ENCODE measurements at regions not wholly inside any gene's neighbourhood (a gene's known extent, or its start where the extent isn't known, plus 50 kb on each side); places are given as distances from the start of the nearest gene placed in this dataset.
A peak's percentile ranks its signal among the peaks of the same experiment; 100 is the strongest.
"Not testable (repeated sequence)": the region's sequence is repeated elsewhere in the genome, so short reads cannot be mapped to it uniquely, and the experiment has no call there.

- Histone ChIP-seq H3K23ac (ENCODE audit: low read length) (no peak overlapping the region), H3K9ac (ENCODE audit: low read length) (no peak overlapping the region)
These were observed 51.0 kb downstream of the OR2B6 start for GRCh38 chr6:28008053-28008452.

DNA sequence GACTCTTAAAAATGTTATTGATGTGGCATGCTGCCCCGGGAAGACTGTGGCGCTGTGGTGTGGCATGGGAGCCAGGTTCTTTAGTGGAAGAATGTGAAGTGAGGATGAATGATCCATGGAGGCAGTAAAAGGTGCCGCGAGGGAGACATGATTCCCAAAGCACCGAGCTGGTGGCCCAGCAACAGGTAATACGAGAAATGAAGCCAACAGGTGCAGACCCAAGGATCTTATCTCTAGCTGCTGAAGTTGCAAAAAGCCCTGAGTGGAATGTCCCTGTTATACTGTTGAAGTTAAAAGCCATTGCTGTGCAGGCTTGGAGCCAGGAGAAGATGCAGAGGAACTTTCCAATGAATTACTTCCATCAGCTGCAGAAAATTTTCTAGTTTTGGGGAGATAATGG, 53.5 kb downstream of the OR2B6 start:
- peak; percentile 28 to 65 for DNase-seq
- H4K12ac ChIP-seq (ENCODE audit: low read depth, low read length) = no peak overlapping the region

More at GRCh38 chr6:28008053-28008452, 51.0 kb downstream of the OR2B6 start:
- Histone ChIP-seq H3K9me3 (ENCODE audit: insufficient read depth, low read depth, low read length) (peaks cover 1% of the 10 kb centered on the region), H2BK12ac (ENCODE audit: low read length) (no peak overlapping the region), H3K79me2 (ENCODE audit: control insufficient read depth, insufficient read depth, low read length, poor library complexity) (no peaks in the 10 kb centered on the region), H2BK5ac (ENCODE audit: low read depth, low read length, poor library complexity) (no peak overlapping the region), H3K4ac (ENCODE audit: low read depth, low read length) (no peak overlapping the region), H2AK5ac (ENCODE audit: low read length) (no peak overlapping the region), H4K8ac (ENCODE audit: low read depth, low read length) (no peak overlapping the region), H3K4me2 (ENCODE audit: low read length) (no peak overlapping the region), H3K18ac (ENCODE audit: low read length) (no peak overlapping the region), H3K36me3 (ENCODE audit: control insufficient read depth in 1 of 2, insufficient read depth in 2 of 2, low read length in 2 of 2) (no peaks in the 10 kb centered on the region), H4K12ac (ENCODE audit: low read depth, low read length) (no peak overlapping the region), H2BK120ac (ENCODE audit: insufficient read depth, low read length, poor library complexity) (no peak overlapping the region), H3K4me1 (ENCODE audit: control insufficient read depth in 1 of 2, insufficient read depth in 2 of 2, low read length in 2 of 2) (no peaks in the 10 kb centered on the region), H3K27me3 (ENCODE audit: insufficient read depth, low read length) (no peaks in the 10 kb centered on the region), H4K91ac (ENCODE audit: low read depth, low read length) (no peak overlapping the region), H3K14ac (ENCODE audit: low read length) (no peak overlapping the region), H3K4me3 (ENCODE audit: low read depth, low read length) (no peak overlapping the region), H3K79me1 (ENCODE audit: low read length) (no peaks in the 10 kb centered on the region), H2AFZ (ENCODE audit: insufficient read depth, low read length, poor library complexity) (no peak overlapping the region), H3K27ac (ENCODE audit: low read depth, low read length) (no peak overlapping the region)
- no CpG with 5 or more reads among the region's 2 CpGs for WGBS (ENCODE audit: extremely low coverage, insufficient coverage, insufficient read length)
- DNase-seq = no peak

DNA sequence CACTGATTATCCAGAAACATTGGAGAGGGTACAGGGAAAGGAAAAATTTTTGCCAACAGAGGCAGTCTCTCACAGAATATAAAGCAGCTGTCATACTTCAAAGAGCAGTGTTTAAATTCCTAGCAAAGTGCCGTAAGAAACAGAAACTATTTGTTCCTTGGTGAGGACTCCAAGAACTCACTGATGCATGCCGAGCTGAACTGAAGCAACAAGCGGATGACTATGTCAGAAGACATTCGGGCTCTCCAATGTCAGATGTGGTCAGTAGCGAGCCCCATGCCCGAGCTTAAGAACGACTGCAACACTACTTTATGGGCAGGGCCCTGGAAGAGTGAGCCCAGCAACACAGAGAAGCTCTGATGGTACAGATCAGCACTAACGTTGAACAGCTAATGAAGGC, 54.7 kb downstream of the OR2B6 start:
- H3K27me3 ChIP-seq (ENCODE audit: insufficient read depth, low read length) = no peaks in the 10 kb centered on the region
- H2BK12ac ChIP-seq (ENCODE audit: low read length) = no peak overlapping the region
- H3K27ac ChIP-seq (ENCODE audit: low read depth, low read length) = no peak overlapping the region
- H3K4ac ChIP-seq (ENCODE audit: low read depth, low read length) = no peak overlapping the region
- no peak overlapping the region for H4K91ac ChIP-seq (ENCODE audit: low read depth, low read length)
- no peak overlapping the region for H2AK5ac ChIP-seq (ENCODE audit: low read length)
- no peaks in the 10 kb centered on the region for H3K79me1 ChIP-seq (ENCODE audit: low read length)
- H3K36me3 ChIP-seq (ENCODE audit: control insufficient read depth in 1 of 2, insufficient read depth in 2 of 2, low read length in 2 of 2) = no peaks in the 10 kb centered on the region
- DNase-seq = peak; percentile 61 to 81
- no peak overlapping the region for H3K18ac ChIP-seq (ENCODE audit: low read length)
- no peak overlapping the region for H2BK120ac ChIP-seq (ENCODE audit: insufficient read depth, low read length, poor library complexity)
- H3K79me2 ChIP-seq (ENCODE audit: control insufficient read depth, insufficient read depth, low read length, poor library complexity) = no peaks in the 10 kb centered on the region
- no peak overlapping the region for H3K9ac ChIP-seq (ENCODE audit: low read length)
- no peak overlapping the region for H4K12ac ChIP-seq (ENCODE audit: low read depth, low read length)
- no CpG with 5 or more reads among the region's 8 CpGs for WGBS (ENCODE audit: extremely low coverage, insufficient coverage, insufficient read length)
- H2BK5ac ChIP-seq (ENCODE audit: low read depth, low read length, poor library complexity) = no peak overlapping the region
- no peak overlapping the region for H2AFZ ChIP-seq (ENCODE audit: insufficient read depth, low read length, poor library complexity)
- H3K23ac ChIP-seq (ENCODE audit: low read length) = no peak overlapping the region
- H4K8ac ChIP-seq (ENCODE audit: low read depth, low read length) = no peak overlapping the region
- no peak overlapping the region for H3K4me2 ChIP-seq (ENCODE audit: low read length)
- H3K4me3 ChIP-seq (ENCODE audit: low read depth, low read length) = no peak overlapping the region
- no peak overlapping the region for H3K14ac ChIP-seq (ENCODE audit: low read length)
- peaks cover 1% of the 10 kb centered on the region for H3K9me3 ChIP-seq (ENCODE audit: insufficient read depth, low read depth, low read length)
- no peaks in the 10 kb centered on the region for H3K4me1 ChIP-seq (ENCODE audit: control insufficient read depth in 1 of 2, insufficient read depth in 2 of 2, low read length in 2 of 2)

More for the DNA sequence above, 53.5 kb downstream of the OR2B6 start:
- Histone ChIP-seq H3K79me2 (ENCODE audit: control insufficient read depth, insufficient read depth, low read length, poor library complexity) (no peaks in the 10 kb centered on the region), H2AK5ac (ENCODE audit: low read length) (no peak overlapping the region), H3K4ac (ENCODE audit: low read depth, low read length) (no peak overlapping the region), H2BK5ac (ENCODE audit: low read depth, low read length, poor library complexity) (no peak overlapping the region), H3K14ac (ENCODE audit: low read length) (no peak overlapping the region), H3K27me3 (ENCODE audit: insufficient read depth, low read length) (no peaks in the 10 kb centered on the region), H3K79me1 (ENCODE audit: low read length) (no peaks in the 10 kb centered on the region), H3K9me3 (ENCODE audit: insufficient read depth, low read depth, low read length) (peaks cover 1% of the 10 kb centered on the region), H2AFZ (ENCODE audit: insufficient read depth, low read length, poor library complexity) (no peak overlapping the region), H4K8ac (ENCODE audit: low read depth, low read length) (no peak overlapping the region), H3K36me3 (ENCODE audit: control insufficient read depth in 1 of 2, insufficient read depth in 2 of 2, low read length in 2 of 2) (no peaks in the 10 kb centered on the region), H3K27ac (ENCODE audit: low read depth, low read length) (no peak overlapping the region), H3K4me1 (ENCODE audit: control insufficient read depth in 1 of 2, insufficient read depth in 2 of 2, low read length in 2 of 2) (no peaks in the 10 kb centered on the region), H2BK12ac (ENCODE audit: low read length) (no peak overlapping the region), H3K23ac (ENCODE audit: low read length) (no peak overlapping the region), H3K9ac (ENCODE audit: low read length) (no peak overlapping the region), H3K18ac (ENCODE audit: low read length) (no peak overlapping the region), H3K4me2 (ENCODE audit: low read length) (no peak overlapping the region), H4K91ac (ENCODE audit: low read depth, low read length) (no peak overlapping the region), H3K4me3 (ENCODE audit: low read depth, low read length) (no peak overlapping the region), H2BK120ac (ENCODE audit: insufficient read depth, low read length, poor library complexity) (no peak overlapping the region)
- no CpG with 5 or more reads among the region's 6 CpGs for WGBS (ENCODE audit: extremely low coverage, insufficient coverage, insufficient read length)

- H2BK5ac ChIP-seq (ENCODE audit: low read depth, low read length, poor library complexity); H3K79me1 ChIP-seq (ENCODE audit: low read length); H3K9me3 ChIP-seq (ENCODE audit: insufficient read depth, low read depth, low read length); H2BK120ac ChIP-seq (ENCODE audit: insufficient read depth, low read length, poor library complexity); H3K23ac ChIP-seq (ENCODE audit: low read length); H2AFZ ChIP-seq (ENCODE audit: insufficient read depth, low read length, poor library complexity); H3K4me3 ChIP-seq (ENCODE audit: low read depth, low read length); H3K4me1 ChIP-seq (ENCODE audit: control insufficient read depth in 1 of 2, insufficient read depth in 2 of 2, low read length in 2 of 2); H2AK5ac ChIP-seq (ENCODE audit: low read length); H3K18ac ChIP-seq (ENCODE audit: low read length); H3K4me2 ChIP-seq (ENCODE audit: low read length); H4K8ac ChIP-seq (ENCODE audit: low read depth, low read length); H3K4ac ChIP-seq (ENCODE audit: low read depth, low read length); DNase-seq; H3K27ac ChIP-seq (ENCODE audit: low read depth, low read length); H3K79me2 ChIP-seq (ENCODE audit: control insufficient read depth, insufficient read depth, low read length, poor library complexity); H3K27me3 ChIP-seq (ENCODE audit: insufficient read depth, low read length); H2BK12ac ChIP-seq (ENCODE audit: low read length); H4K12ac ChIP-seq (ENCODE audit: low read depth, low read length); H4K91ac ChIP-seq (ENCODE audit: low read depth, low read length); H3K14ac ChIP-seq (ENCODE audit: low read length); H3K36me3 ChIP-seq (ENCODE audit: control insufficient read depth in 1 of 2, insufficient read depth in 2 of 2, low read length in 2 of 2); H3K9ac ChIP-seq (ENCODE audit: low read length): not testable (repeated sequence)
- no CpG with 5 or more reads among the region's 12 CpGs for WGBS (ENCODE audit: extremely low coverage, insufficient coverage, insufficient read length)
These were observed 59.4 kb upstream of the ZNF165 start for GRCh38 chr6:28021011-28021410.
